OCI-LY7 (cell line): ENCODE measurements at regions not wholly inside any gene's neighbourhood (a gene's known extent, or its start where the extent isn't known, plus 50 kb on each side); places are given as distances from the start of the nearest gene placed in this dataset.

Experiments
- BruUV-seq: library from RNA; stranded (reverse); fragments of 400-500 nt; replicated peaks from 2 replicates; lab custom pipeline; 2021; lab: Mats Ljungman, UMichigan
- CTCF ChIA-PET: fragments of 300-600 bp; sonication (Branson Sonifier 250); formaldehyde crosslinking; loops from one replicate; lab custom pipeline; 2022; ENCODE audit warnings: antibody characterized with exemption; ENCODE audit not compliant: unreplicated experiment; lab: Charles Lee
- POLR2A ChIA-PET: fragments of 300-600 bp; sonication (Branson Sonifier 250); formaldehyde crosslinking; loops from one replicate; lab custom pipeline; 2022; ENCODE audit warnings: antibody characterized with exemption; lab: Charles Lee
- DNase-seq: peaks from one replicate; pipeline ENCODE4 v3.0.0-alpha.2; 2015; ENCODE audit warnings: low spot score
- H2AFZ ChIP-seq: fragments of 200-600 bp; sonication (generic), shearing (Covaris generic); 2 replicates; pipeline ENCODE4 v1.6.1; 2014; ENCODE audit warnings: mild to moderate bottlenecking, antibody characterized with exemption, low read length, moderate library complexity
- H3K27ac ChIP-seq: fragments of 200-600 bp; sonication (generic); 2 replicates; pipeline ENCODE4 v1.5.1; 2014; ENCODE audit warnings: mixed run types, low read depth, mild to moderate bottlenecking, moderate library complexity, low read length, inconsistent platforms; ENCODE audit not compliant: poor library complexity, severe bottlenecking
- H3K36me3 ChIP-seq: fragments of 200-600 bp; sonication (generic); 2 replicates; pipeline ENCODE4 v1.6.1; 2014; ENCODE audit warnings: mild to moderate bottlenecking, antibody characterized with exemption, low read length, moderate library complexity, mixed read lengths; ENCODE audit not compliant: insufficient read depth
- H3K4me1 ChIP-seq: fragments of 200-600 bp; sonication (generic); 2 replicates; pipeline ENCODE4 v1.5.1; 2014; ENCODE audit warnings: mild to moderate bottlenecking, low read length; ENCODE audit not compliant: insufficient read depth, poor library complexity, severe bottlenecking
- H3K4me2 ChIP-seq: fragments of 200-600 bp; sonication (generic); 2 replicates; pipeline ENCODE4 v1.6.1; 2014; ENCODE audit warnings: mild to moderate bottlenecking, low read length
- H3K4me3 ChIP-seq: fragments of 200-600 bp; sonication (generic); 2 replicates; pipeline ENCODE4 v1.5.1; 2014; ENCODE audit warnings: mild to moderate bottlenecking, low read depth, low read length; ENCODE audit not compliant: poor library complexity, severe bottlenecking
- H3K79me2 ChIP-seq: fragments of 200-600 bp; sonication (generic); 2 replicates; pipeline ENCODE4 v1.6.1; 2016; ENCODE audit warnings: low read depth, mild to moderate bottlenecking, low read length, moderate library complexity, mixed read lengths; ENCODE audit not compliant: insufficient read depth
- H3K9me2 ChIP-seq: fragments of 200-600 bp; sonication (generic); 2 replicates; pipeline ENCODE4 v1.6.1; 2016; ENCODE audit warnings: mild to moderate bottlenecking, low read length, mixed read lengths; ENCODE audit not compliant: insufficient read depth
- H3K9me3 ChIP-seq: fragments of 200-600 bp; sonication (generic); 2 replicates; pipeline ENCODE4 v1.6.1; 2014; ENCODE audit warnings: mild to moderate bottlenecking, mixed run types, low read length, mixed read lengths
- H4K20me1 ChIP-seq: fragments of 200-600 bp; sonication (generic); 2 replicates; pipeline ENCODE4 v1.6.1; 2014; ENCODE audit warnings: mild to moderate bottlenecking, antibody characterized with exemption, low read length, moderate library complexity, mixed read lengths; ENCODE audit not compliant: insufficient read depth
- EZH2phosphoT487 ChIP-seq: fragments of 200-600 bp; sonication (generic); IDR thresholded peaks from 2 replicates; pipeline ENCODE4 v1.6.1; 2018; ENCODE audit warnings: low read depth, borderline replicate concordance, mild to moderate bottlenecking, mixed run types, antibody characterized with exemption, low read length, moderate library complexity, mixed read lengths
- intact Hi-C: fragments of 100-400 bp; cut with micrococcal nuclease; formaldehyde crosslinking; loops from one replicate; pipeline ENCODE4 v1.10.0; 2022; ENCODE audit not compliant: unreplicated experiment
- TF ChIP-seq, protein P1 (sequence below): fragments of 200-600 bp; sonication (generic); conservative IDR thresholded peaks from 2 replicates; pipeline ENCODE4 v1.5.1; 2014; ENCODE audit warnings: mild to moderate bottlenecking, antibody characterized with exemption, low read length, moderate library complexity, mixed read lengths

DNA sequence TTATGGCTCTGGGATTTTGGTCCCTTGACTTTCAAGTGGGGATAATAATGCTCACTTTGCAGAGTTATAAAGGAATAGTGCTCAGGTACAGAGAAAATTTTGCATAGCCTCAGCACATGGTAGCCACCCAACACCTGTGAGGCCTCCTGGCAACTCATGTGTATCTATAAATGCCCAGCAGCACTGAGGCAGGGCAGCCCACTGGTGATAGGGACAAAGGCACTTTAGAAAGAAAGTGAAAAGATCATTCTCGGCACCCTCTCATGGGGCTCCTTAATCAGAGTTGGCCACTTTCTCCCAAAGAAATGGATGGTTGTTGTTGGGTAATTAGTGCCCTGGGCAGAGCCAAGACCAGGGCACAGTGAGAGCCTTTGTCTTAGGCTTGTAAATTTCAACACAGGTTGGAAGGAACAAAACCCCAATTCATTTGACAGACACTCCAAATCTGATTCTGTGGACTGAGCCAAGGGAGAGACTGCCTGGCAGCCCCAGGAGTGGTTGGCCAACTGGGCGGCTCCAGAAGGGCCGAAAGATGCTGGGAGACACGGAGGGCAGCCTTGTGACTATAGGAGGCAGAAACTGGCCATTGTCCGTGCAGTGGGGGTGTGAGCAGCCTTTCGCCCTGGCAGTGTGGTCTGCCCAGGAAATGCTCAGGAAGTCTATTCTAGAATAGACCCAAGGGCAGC, 213.2 kb upstream of the RGMA start:
- Histone ChIP-seq H3K4me2 (no peak overlapping the region), H3K4me3 (no peak overlapping the region), H3K9me3 (no peaks in the 10 kb centered on the region), H3K4me1 (no peaks in the 10 kb centered on the region), H3K9me2 (no peaks in the 10 kb centered on the region), H3K36me3 (no peaks in the 10 kb centered on the region), H2AFZ (no peak overlapping the region), H4K20me1 (no peaks in the 10 kb centered on the region), H3K27ac (no peak overlapping the region), H3K79me2 (no peaks in the 10 kb centered on the region)
- TF ChIP-seq EZH2phosphoT487, result no peak
- TF ChIP-seq, protein P1, sequence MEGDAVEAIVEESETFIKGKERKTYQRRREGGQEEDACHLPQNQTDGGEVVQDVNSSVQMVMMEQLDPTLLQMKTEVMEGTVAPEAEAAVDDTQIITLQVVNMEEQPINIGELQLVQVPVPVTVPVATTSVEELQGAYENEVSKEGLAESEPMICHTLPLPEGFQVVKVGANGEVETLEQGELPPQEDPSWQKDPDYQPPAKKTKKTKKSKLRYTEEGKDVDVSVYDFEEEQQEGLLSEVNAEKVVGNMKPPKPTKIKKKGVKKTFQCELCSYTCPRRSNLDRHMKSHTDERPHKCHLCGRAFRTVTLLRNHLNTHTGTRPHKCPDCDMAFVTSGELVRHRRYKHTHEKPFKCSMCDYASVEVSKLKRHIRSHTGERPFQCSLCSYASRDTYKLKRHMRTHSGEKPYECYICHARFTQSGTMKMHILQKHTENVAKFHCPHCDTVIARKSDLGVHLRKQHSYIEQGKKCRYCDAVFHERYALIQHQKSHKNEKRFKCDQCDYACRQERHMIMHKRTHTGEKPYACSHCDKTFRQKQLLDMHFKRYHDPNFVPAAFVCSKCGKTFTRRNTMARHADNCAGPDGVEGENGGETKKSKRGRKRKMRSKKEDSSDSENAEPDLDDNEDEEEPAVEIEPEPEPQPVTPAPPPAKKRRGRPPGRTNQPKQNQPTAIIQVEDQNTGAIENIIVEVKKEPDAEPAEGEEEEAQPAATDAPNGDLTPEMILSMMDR, result no peak
- CTCF ChIA-PET, result no interaction called here
- no TSS peak for BruUV-seq
- no peak for DNase-seq
- POLR2A ChIA-PET, result no interaction called here
- intact Hi-C loops, result no loop called here

DNA sequence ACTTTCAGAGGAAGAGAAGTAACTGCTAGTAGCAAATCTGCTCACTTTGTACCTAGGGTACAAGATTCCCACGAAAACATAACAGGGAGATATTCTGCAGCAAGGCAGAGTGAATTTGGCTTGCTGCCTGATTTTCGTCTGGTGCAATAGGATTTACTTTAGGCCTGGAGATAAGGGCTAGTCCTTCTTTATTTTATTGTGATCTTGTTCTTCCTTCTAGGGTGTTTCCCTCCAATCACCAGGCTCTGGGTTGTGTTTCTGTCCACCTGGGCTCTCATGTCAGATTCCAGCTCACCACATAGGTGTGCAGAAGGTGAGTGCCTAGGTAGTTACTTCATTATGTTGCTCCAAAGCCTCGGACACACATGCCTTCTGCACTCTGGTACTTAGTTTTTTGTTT, 211.8 kb upstream of the RGMA start:
- DNase-seq, result no peak
- H3K9me3 ChIP-seq, result no peaks in the 10 kb centered on the region
- H3K79me2 ChIP-seq, result no peaks in the 10 kb centered on the region
- no peaks in the 10 kb centered on the region for H3K9me2 ChIP-seq
- no peak overlapping the region for H3K4me3 ChIP-seq
- intact Hi-C loops, result no loop called here
- no peak overlapping the region for H3K4me2 ChIP-seq
- CTCF ChIA-PET, result no interaction called here
- no peaks in the 10 kb centered on the region for H3K4me1 ChIP-seq
- H2AFZ ChIP-seq, result no peak overlapping the region
- no peak overlapping the region for H3K27ac ChIP-seq
- no peaks in the 10 kb centered on the region for H4K20me1 ChIP-seq
- no TSS peak for BruUV-seq
- no peaks in the 10 kb centered on the region for H3K36me3 ChIP-seq
- TF ChIP-seq EZH2phosphoT487, result no peak
- TF ChIP-seq, protein P1, result no peak
- POLR2A ChIA-PET, result no interaction called here

DNA sequence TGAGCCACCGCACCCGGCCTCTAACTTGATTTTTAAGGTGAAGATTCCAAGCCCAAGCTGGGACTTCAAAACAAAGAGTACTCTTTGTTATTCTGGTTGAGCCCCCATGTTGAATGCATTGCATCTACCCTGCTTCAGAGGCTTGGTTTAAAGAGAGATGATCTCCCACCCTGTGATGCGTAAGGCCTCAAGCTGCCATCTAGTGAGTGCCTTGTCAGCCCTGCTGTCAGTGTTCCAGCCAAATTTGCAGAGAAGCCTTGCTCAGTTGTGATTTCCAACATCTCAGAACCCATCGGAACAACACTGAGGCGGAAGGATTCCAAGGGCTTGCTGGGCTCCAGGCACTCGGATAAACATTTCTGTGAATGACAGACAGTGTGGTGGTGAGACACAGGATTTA, 210.7 kb upstream of the RGMA start:
- CTCF ChIA-PET, result no interaction called here
- Histone ChIP-seq H2AFZ (no peak overlapping the region), H3K36me3 (no peaks in the 10 kb centered on the region), H3K4me2 (no peak overlapping the region), H3K9me3 (no peaks in the 10 kb centered on the region), H3K27ac (no peak overlapping the region), H3K79me2 (no peaks in the 10 kb centered on the region), H3K4me1 (no peaks in the 10 kb centered on the region), H4K20me1 (no peaks in the 10 kb centered on the region), H3K9me2 (no peaks in the 10 kb centered on the region), H3K4me3 (no peak overlapping the region)
- no peak for DNase-seq
- no TSS peak for BruUV-seq
- intact Hi-C loops, result no loop called here
- POLR2A ChIA-PET, result no interaction called here
- no peak for TF ChIP-seq EZH2phosphoT487
- TF ChIP-seq, protein P1, result no peak
